Erythroblast (primary cell): ENCODE measurements at regions not wholly inside any gene's neighbourhood (a gene's known extent, or its start where the extent isn't known, plus 50 kb on each side); places are given as distances from the start of the nearest gene placed in this dataset.

Experiments
- GATA1 ChIP-seq: IDR thresholded peaks from 2 replicates; pipeline ENCODE4 v1.6.1; 2011; ENCODE audit warnings: low read depth, mild to moderate bottlenecking, control low read depth, low read length, moderate library complexity
- POLR2A ChIP-seq: IDR thresholded peaks from 2 replicates; pipeline ENCODE4 v1.6.1; 2011; ENCODE audit warnings: mild to moderate bottlenecking, low read length

DNA sequence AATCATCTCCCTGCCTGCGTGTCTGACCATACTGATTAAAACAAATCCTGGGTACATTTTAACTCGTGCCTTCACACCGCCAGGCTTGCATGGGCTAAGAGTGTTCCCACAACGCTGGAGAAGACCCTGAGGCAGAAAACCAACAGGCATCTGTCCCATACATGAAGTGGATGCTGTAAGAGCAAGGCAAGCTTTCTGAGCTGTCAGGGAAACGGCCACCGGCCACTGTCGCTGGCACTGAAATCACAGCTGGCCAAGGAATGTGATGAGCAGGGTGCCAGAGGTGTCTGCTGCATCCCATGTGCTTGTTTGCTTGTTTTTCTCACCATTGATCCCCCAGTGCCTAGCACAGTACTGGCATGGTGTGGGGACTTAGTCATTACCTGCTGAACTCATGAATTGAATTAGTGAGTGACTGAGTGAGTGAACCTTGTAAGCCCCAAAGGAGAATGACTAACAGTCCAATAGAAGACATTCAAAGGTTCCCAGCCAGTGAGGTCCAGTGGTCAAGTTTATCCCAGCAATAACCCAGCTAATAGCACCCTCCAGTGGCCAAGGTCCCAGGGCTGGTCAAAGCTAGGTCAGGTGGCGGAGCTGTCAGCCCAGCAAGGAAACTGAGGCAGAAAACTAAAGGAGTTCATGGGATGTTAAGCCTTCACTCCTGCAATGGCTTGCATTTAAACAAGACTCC lies 92.7 kb upstream of the CDH5 start:
- no peak for TF ChIP-seq POLR2A
- TF ChIP-seq GATA1: no peak
